ENCODE measurements at regions not wholly inside any gene's neighbourhood (a gene's known extent, or its start where the extent isn't known, plus 50 kb on each side); places are given as distances from the start of the nearest gene placed in this dataset.

- peak; percentile 24 for DNase-seq
Measured at GRCh38 chr6:74690365-74690764, 515.5 kb downstream of the COL12A1 start.

- no peak for DNase-seq
Measured at GRCh38 chr6:74689601-74690000, 516.3 kb downstream of the COL12A1 start.

- DNase-seq: no peak
Measured at GRCh38 chr6:74677463-74677862, 528.4 kb downstream of the COL12A1 start.

GRCh38 chr6:74676906-74677305, 528.9 kb downstream of the COL12A1 start:
- no peak for DNase-seq

GRCh38 chr6:74674377-74674776, 531.5 kb downstream of the COL12A1 start:
- no peak for DNase-seq

GRCh38 chr6:74671558-74672025, 534.3 kb downstream of the COL12A1 start:
- peak; percentile 98 for DNase-seq

GRCh38 chr6:74658391-74658790, 547.5 kb downstream of the COL12A1 start:
- peak; percentile 43 for DNase-seq

GRCh38 chr6:74657931-74658330, 547.9 kb downstream of the COL12A1 start:
- no peak for DNase-seq

GRCh38 chr6:74657011-74657410, 548.8 kb downstream of the COL12A1 start:
- DNase-seq: peak; percentile 89

GRCh38 chr6:74656453-74656852, 549.4 kb downstream of the COL12A1 start:
- no peak for DNase-seq

GRCh38 chr6:74654296-74654695, 551.6 kb downstream of the COL12A1 start:
- no peak for DNase-seq

- DNase-seq: peak; percentile 80
Measured at GRCh38 chr6:74651948-74652842, 553.7 kb downstream of the COL12A1 start.

- DNase-seq: no peak
Measured at GRCh38 chr6:74650668-74651067, 555.2 kb downstream of the COL12A1 start.

GRCh38 chr6:74646461-74646860, 559.4 kb downstream of the COL12A1 start:
- DNase-seq: no peak

GRCh38 chr6:74645108-74645849, 560.6 kb downstream of the COL12A1 start:
- DNase-seq: no peak

GRCh38 chr6:74642101-74642500, 563.8 kb downstream of the COL12A1 start:
- DNase-seq: no peak

- DNase-seq: peak; percentile 64
Measured at GRCh38 chr6:74638412-74638811, 567.4 kb downstream of the COL12A1 start.

GRCh38 chr6:74632196-74632875, 573.5 kb downstream of the COL12A1 start:
- DNase-seq: no peak

GRCh38 chr6:74631564-74631963, 574.3 kb downstream of the COL12A1 start:
- DNase-seq: peak; percentile 22

- DNase-seq: no peak
Measured at GRCh38 chr6:74626288-74626687, 579.6 kb downstream of the COL12A1 start.

GRCh38 chr6:74623027-74623426, 582.8 kb downstream of the COL12A1 start:
- no peak for DNase-seq

GRCh38 chr6:74611220-74611619, 594.6 kb downstream of the COL12A1 start:
- peak; percentile 54 for DNase-seq

GRCh38 chr6:74610352-74610751, 595.5 kb downstream of the COL12A1 start:
- peak; percentile 26 for DNase-seq
